GM23338 (cell line): ENCODE measurements at regions not wholly inside any gene's neighbourhood (a gene's known extent, or its start where the extent isn't known, plus 50 kb on each side); places are given as distances from the start of the nearest gene placed in this dataset.
"Not testable (repeated sequence)": the region's sequence is repeated elsewhere in the genome, so short reads cannot be mapped to it uniquely, and the experiment has no call there.

Experiments
- ATAC-seq: fragments of 200-7000 bp; cut with Tn5 transposase; 3 replicates; pipeline ENCODE4 v1.9.1; 2020
- DNase-seq: peaks from one replicate; pipeline ENCODE4 v3.0.0-alpha.2; 2015; ENCODE audit warnings: low spot score
- H2AFZ ChIP-seq: fragments of 200-600 bp; sonication (generic); 2 replicates; pipeline ENCODE4 v1.8.0; 2016; ENCODE audit warnings: antibody characterized with exemption, mild to moderate bottlenecking, moderate library complexity
- H3F3A ChIP-seq: fragments of 200-600 bp; sonication (generic); replicated peaks from 2 replicates; pipeline ENCODE4 v1.8.0; 2017; ENCODE audit warnings: antibody characterized with exemption, mixed run types, low read depth
- H3K27ac ChIP-seq: fragments of 200-600 bp; sonication (generic); 2 replicates; pipeline ENCODE4 v1.6.1; 2016; ENCODE audit warnings: low read depth
- H3K27me3 ChIP-seq: fragments of 200-600 bp; sonication (generic); 2 replicates; pipeline ENCODE4 v1.8.0; 2016; ENCODE audit warnings: mild to moderate bottlenecking, mixed run types, moderate library complexity; ENCODE audit not compliant: insufficient read depth
- H3K36me3 ChIP-seq: fragments of 200-600 bp; sonication (generic); 2 replicates; pipeline ENCODE4 v1.8.0; 2016; ENCODE audit warnings: mild to moderate bottlenecking; ENCODE audit not compliant: insufficient read depth
- H3K4me1 ChIP-seq: fragments of 200-600 bp; sonication (generic); 2 replicates; pipeline ENCODE4 v1.8.0; 2016; ENCODE audit warnings: mild to moderate bottlenecking, moderate library complexity; ENCODE audit not compliant: insufficient read depth
- H3K4me2 ChIP-seq: fragments of 200-600 bp; sonication (generic); 2 replicates; pipeline ENCODE4 v1.7.1; 2017; ENCODE audit warnings: mixed run types
- H3K4me3 ChIP-seq: fragments of 200-600 bp; sonication (generic); 2 replicates; pipeline ENCODE4 v1.6.1; 2016; ENCODE audit warnings: mixed run types
- H3K79me2 ChIP-seq: fragments of 200-600 bp; sonication (generic); replicated peaks from 2 replicates; pipeline ENCODE4 v1.8.0; 2017; ENCODE audit warnings: mild to moderate bottlenecking; ENCODE audit not compliant: insufficient read depth
- H3K9me2 ChIP-seq: fragments of 200-600 bp; sonication (generic); 2 replicates; pipeline ENCODE4 v1.8.0; 2017; ENCODE audit not compliant: insufficient read depth
- H4K20me1 ChIP-seq: fragments of 200-600 bp; sonication (generic); replicated peaks from 2 replicates; pipeline ENCODE4 v1.8.0; 2017; ENCODE audit warnings: mild to moderate bottlenecking; ENCODE audit not compliant: insufficient read depth
- H3K27ac Mint-ChIP-seq: 2 replicates; pipeline ENCODE4 v1.8.0; 2020; ENCODE audit warnings: inconsistent platforms, mild to moderate bottlenecking, moderate library complexity, mixed read lengths
- H3K27me3 Mint-ChIP-seq: 3 replicates; pipeline ENCODE4 v1.8.0; 2022; ENCODE audit warnings: low read depth, mild to moderate bottlenecking, moderate library complexity, mixed read lengths, inconsistent platforms; ENCODE audit not compliant: insufficient read depth, poor library complexity
- H3K36me3 Mint-ChIP-seq: 3 replicates; pipeline ENCODE4 v1.8.0; 2021; ENCODE audit warnings: low read depth, mild to moderate bottlenecking, inconsistent platforms, moderate library complexity, mixed read lengths
- H3K4me1 Mint-ChIP-seq: 3 replicates; pipeline ENCODE4 v1.8.0; 2020; ENCODE audit warnings: mild to moderate bottlenecking, inconsistent platforms, mixed read lengths
- H3K4me3 Mint-ChIP-seq: 3 replicates; pipeline ENCODE4 v1.8.0; 2021; ENCODE audit warnings: moderate library complexity, mild to moderate bottlenecking, inconsistent platforms, mixed read lengths
- H3K9me3 Mint-ChIP-seq: 3 replicates; pipeline ENCODE4 v1.8.0; 2020; ENCODE audit warnings: moderate library complexity, mild to moderate bottlenecking, inconsistent platforms, mixed read lengths
- CREB1 ChIP-seq: fragments of 250-450 bp; sonication (Bioruptor Pico); IDR thresholded peaks from 2 replicates; pipeline ENCODE4 v1.5.0; 2020; ENCODE audit warnings: low read depth, mild to moderate bottlenecking, moderate library complexity
- JUNB ChIP-seq: IDR thresholded peaks from one replicate; pipeline ENCODE4 v1.6.1; 2016; ENCODE audit warnings: antibody characterized with exemption; ENCODE audit not compliant: unreplicated experiment
- NANOG ChIP-seq: IDR thresholded peaks from 2 replicates; pipeline ENCODE4 v1.6.1; 2016; ENCODE audit warnings: antibody characterized with exemption, borderline replicate concordance
- STAT1 ChIP-seq: IDR thresholded peaks from one replicate; pipeline ENCODE4 v1.6.1; 2016; ENCODE audit warnings: antibody characterized with exemption; ENCODE audit not compliant: unreplicated experiment
- TF ChIP-seq, protein P1 (sequence below): IDR thresholded peaks from one replicate; pipeline ENCODE4 v1.6.1; 2018; ENCODE audit warnings: antibody characterized with exemption; ENCODE audit not compliant: unreplicated experiment
- TF ChIP-seq, protein P2 (sequence below), 2 experiments: fragments of 200-600 bp in 1 of 2; sonication (generic) in 1 of 2; conservative IDR thresholded peaks; 2 replicates each; pipeline versions ENCODE4 v1.5.1 to v1.6.1; 2016 to 2017; ENCODE audit warnings: antibody characterized with exemption in 2 of 2, low read depth in 2 of 2, mild to moderate bottlenecking in 2 of 2, moderate library complexity in 1 of 2
- TF ChIP-seq, protein P3 (sequence below): IDR thresholded peaks from 2 replicates; pipeline ENCODE4 v1.6.1; 2016; ENCODE audit warnings: antibody characterized with exemption

DNA sequence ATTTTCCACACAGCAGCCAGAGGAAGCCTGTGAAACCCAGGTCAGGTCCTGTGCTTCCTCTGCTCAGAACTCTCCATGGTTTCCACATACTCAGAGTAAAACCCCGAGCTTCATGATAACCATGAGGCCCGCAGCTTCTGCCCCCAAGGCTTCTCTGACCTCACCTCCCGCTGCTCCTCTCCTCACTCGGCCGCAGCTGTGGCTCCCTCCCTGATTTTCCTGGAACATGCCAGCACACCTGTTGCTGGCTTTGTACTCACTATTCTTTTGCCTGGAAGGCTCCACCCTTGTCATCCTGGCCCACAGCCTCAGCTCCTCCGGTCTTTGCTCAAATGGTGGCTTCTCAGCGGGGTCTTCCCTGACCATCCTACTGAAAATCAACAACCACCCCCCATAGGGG is 341.7 kb downstream of the PREX1 start (continued):
- TF ChIP-seq STAT1 (no peak), CREB1 (CRISPR knock-in tag) (no peak), JUNB (no peak), NANOG (no peak)
- TF ChIP-seq, protein P1, sequence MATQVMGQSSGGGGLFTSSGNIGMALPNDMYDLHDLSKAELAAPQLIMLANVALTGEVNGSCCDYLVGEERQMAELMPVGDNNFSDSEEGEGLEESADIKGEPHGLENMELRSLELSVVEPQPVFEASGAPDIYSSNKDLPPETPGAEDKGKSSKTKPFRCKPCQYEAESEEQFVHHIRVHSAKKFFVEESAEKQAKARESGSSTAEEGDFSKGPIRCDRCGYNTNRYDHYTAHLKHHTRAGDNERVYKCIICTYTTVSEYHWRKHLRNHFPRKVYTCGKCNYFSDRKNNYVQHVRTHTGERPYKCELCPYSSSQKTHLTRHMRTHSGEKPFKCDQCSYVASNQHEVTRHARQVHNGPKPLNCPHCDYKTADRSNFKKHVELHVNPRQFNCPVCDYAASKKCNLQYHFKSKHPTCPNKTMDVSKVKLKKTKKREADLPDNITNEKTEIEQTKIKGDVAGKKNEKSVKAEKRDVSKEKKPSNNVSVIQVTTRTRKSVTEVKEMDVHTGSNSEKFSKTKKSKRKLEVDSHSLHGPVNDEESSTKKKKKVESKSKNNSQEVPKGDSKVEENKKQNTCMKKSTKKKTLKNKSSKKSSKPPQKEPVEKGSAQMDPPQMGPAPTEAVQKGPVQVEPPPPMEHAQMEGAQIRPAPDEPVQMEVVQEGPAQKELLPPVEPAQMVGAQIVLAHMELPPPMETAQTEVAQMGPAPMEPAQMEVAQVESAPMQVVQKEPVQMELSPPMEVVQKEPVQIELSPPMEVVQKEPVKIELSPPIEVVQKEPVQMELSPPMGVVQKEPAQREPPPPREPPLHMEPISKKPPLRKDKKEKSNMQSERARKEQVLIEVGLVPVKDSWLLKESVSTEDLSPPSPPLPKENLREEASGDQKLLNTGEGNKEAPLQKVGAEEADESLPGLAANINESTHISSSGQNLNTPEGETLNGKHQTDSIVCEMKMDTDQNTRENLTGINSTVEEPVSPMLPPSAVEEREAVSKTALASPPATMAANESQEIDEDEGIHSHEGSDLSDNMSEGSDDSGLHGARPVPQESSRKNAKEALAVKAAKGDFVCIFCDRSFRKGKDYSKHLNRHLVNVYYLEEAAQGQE = no peak
- TF ChIP-seq, protein P2, sequence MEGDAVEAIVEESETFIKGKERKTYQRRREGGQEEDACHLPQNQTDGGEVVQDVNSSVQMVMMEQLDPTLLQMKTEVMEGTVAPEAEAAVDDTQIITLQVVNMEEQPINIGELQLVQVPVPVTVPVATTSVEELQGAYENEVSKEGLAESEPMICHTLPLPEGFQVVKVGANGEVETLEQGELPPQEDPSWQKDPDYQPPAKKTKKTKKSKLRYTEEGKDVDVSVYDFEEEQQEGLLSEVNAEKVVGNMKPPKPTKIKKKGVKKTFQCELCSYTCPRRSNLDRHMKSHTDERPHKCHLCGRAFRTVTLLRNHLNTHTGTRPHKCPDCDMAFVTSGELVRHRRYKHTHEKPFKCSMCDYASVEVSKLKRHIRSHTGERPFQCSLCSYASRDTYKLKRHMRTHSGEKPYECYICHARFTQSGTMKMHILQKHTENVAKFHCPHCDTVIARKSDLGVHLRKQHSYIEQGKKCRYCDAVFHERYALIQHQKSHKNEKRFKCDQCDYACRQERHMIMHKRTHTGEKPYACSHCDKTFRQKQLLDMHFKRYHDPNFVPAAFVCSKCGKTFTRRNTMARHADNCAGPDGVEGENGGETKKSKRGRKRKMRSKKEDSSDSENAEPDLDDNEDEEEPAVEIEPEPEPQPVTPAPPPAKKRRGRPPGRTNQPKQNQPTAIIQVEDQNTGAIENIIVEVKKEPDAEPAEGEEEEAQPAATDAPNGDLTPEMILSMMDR (conservative IDR thresholded peaks at IDR 0.05; ENCODE audit: low read depth in 2 of 2) = no peak
- TF ChIP-seq, protein P3, sequence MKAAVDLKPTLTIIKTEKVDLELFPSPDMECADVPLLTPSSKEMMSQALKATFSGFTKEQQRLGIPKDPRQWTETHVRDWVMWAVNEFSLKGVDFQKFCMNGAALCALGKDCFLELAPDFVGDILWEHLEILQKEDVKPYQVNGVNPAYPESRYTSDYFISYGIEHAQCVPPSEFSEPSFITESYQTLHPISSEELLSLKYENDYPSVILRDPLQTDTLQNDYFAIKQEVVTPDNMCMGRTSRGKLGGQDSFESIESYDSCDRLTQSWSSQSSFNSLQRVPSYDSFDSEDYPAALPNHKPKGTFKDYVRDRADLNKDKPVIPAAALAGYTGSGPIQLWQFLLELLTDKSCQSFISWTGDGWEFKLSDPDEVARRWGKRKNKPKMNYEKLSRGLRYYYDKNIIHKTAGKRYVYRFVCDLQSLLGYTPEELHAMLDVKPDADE = no peak

DNA sequence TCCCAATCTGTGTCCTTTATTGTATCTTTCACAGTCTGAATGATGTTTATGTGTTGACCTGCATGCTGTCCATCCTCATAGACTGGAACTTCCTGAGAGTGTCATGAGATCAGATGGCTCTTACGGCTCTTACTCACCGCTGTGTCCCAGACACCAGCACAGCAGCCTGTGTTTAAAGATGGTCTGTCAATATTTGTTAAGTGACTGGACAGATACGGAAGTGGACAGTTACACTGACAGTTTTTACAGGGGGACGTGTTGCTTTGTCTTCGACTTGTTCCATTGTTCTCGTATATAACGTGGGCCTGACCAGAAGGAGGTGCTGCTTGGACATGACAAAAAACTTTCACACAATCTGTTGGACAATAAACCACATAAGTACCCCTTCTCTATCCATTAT is 342.6 kb downstream of the PREX1 start:
- H3K4me2 ChIP-seq, H3K27ac ChIP-seq, DNase-seq, H3K27me3 Mint-ChIP-seq, H3K79me2 ChIP-seq, H3K9me2 ChIP-seq, H3K9me3 Mint-ChIP-seq, H3K4me3 Mint-ChIP-seq, H3K36me3 ChIP-seq, H3K4me3 ChIP-seq, H3K4me1 ChIP-seq, H3K27me3 ChIP-seq, H3K27ac Mint-ChIP-seq, H4K20me1 ChIP-seq, H3K36me3 Mint-ChIP-seq, H3F3A ChIP-seq, ATAC-seq, H2AFZ ChIP-seq: not testable (repeated sequence)
- H3K4me1 Mint-ChIP-seq = peaks cover 13% of the 10 kb centered on the region
- TF ChIP-seq, protein P2 (conservative IDR thresholded peaks at IDR 0.05; ENCODE audit: low read depth in 2 of 2) = peak in 1 of 2 experiments; percentile 26; a peak in 2 of 4 replicates
